RWPE2 (cell line): ENCODE measurements at regions not wholly inside any gene's neighbourhood (a gene's known extent, or its start where the extent isn't known, plus 50 kb on each side); places are given as distances from the start of the nearest gene placed in this dataset.

Experiments used
- ATAC-seq: fragments of 200-7000 bp; cut with Tn5 transposase; 3 replicates; pipeline ENCODE4 v1.9.1; 2021; ENCODE audit warnings: low read depth
- DNase-seq: peaks from one replicate; pipeline ENCODE4 v3.0.0-alpha.2; 2020; ENCODE audit warnings: low spot score
- H3K27ac ChIP-seq: fragments of 450-650 bp; 2 replicates; pipeline ENCODE4 v1.5.1; 2017; ENCODE audit warnings: mild to moderate bottlenecking; ENCODE audit not compliant: poor library complexity, severe bottlenecking
- H3K27me3 ChIP-seq: fragments of 250-450 bp; sonication (Bioruptor Pico); 2 replicates; pipeline ENCODE4 v1.5.1; 2021; ENCODE audit warnings: mild to moderate bottlenecking, moderate library complexity; ENCODE audit not compliant: insufficient read depth, poor library complexity, severe bottlenecking
- H3K36me3 ChIP-seq: fragments of 250-450 bp; sonication (Bioruptor Pico); 2 replicates; pipeline ENCODE4 v1.5.1; 2020; ENCODE audit warnings: low read depth, mild to moderate bottlenecking, moderate library complexity
- H3K4me1 ChIP-seq: fragments of 250-450 bp; sonication (Bioruptor Pico); 2 replicates; pipeline ENCODE4 v1.5.1; 2021; ENCODE audit warnings: mild to moderate bottlenecking, moderate library complexity; ENCODE audit not compliant: insufficient read depth, poor library complexity, severe bottlenecking
- H3K4me3 ChIP-seq: fragments of 250-450 bp; sonication (Bioruptor Pico); 2 replicates; pipeline ENCODE4 v1.5.1; 2021; ENCODE audit warnings: mild to moderate bottlenecking, moderate library complexity; ENCODE audit not compliant: severe bottlenecking
- H3K9me3 ChIP-seq: fragments of 250-450 bp; sonication (Bioruptor Pico); 2 replicates; pipeline ENCODE4 v1.5.1; 2021; ENCODE audit warnings: mild to moderate bottlenecking, moderate library complexity; ENCODE audit not compliant: severe bottlenecking
- CTCF ChIP-seq: fragments of 450-650 bp; IDR thresholded peaks from one replicate; pipeline ENCODE4 v1.5.1; 2017; ENCODE audit warnings: mild to moderate bottlenecking, moderate library complexity; ENCODE audit not compliant: poor library complexity, severe bottlenecking

GRCh38 chr11:127268521-127268920 lies 268.0 kb upstream of the KIRREL3 start:
- ATAC-seq, result no peak
- Histone ChIP-seq H3K27me3 (no peaks in the 10 kb centered on the region), H3K27ac (no peak overlapping the region), H3K4me3 (no peak overlapping the region), H3K36me3 (no peaks in the 10 kb centered on the region), H3K9me3 (no peaks in the 10 kb centered on the region), H3K4me1 (peaks cover 3% of the 10 kb centered on the region)
- TF ChIP-seq CTCF, result no peak
- DNase-seq, result no peak

- DNase-seq (no peak), ATAC-seq (peak; percentile 52; the same call in 1 of the 3 replicates)
Measured at GRCh38 chr11:127259102-127259501, 258.5 kb upstream of the KIRREL3 start.

GRCh38 chr11:127255209-127255608 lies 254.6 kb upstream of the KIRREL3 start:
- no peak for TF ChIP-seq CTCF
- no peak overlapping the region for H3K27ac ChIP-seq
- no peaks in the 10 kb centered on the region for H3K27me3 ChIP-seq
- no peak overlapping the region for H3K4me3 ChIP-seq
- ATAC-seq (no peak), DNase-seq (no peak)
- H3K4me1 ChIP-seq, result no peaks in the 10 kb centered on the region
- H3K36me3 ChIP-seq, result no peaks in the 10 kb centered on the region
- no peaks in the 10 kb centered on the region for H3K9me3 ChIP-seq

More at GRCh38 chr11:127259102-127259501, 258.5 kb upstream of the KIRREL3 start:
- Histone ChIP-seq H3K4me3 (no peak overlapping the region), H3K9me3 (no peaks in the 10 kb centered on the region), H3K4me1 (no peaks in the 10 kb centered on the region), H3K27me3 (no peaks in the 10 kb centered on the region), H3K36me3 (no peaks in the 10 kb centered on the region), H3K27ac (no peak overlapping the region)
- TF ChIP-seq CTCF, result peak; percentile 34

GRCh38 chr11:127252321-127252720 lies 251.8 kb upstream of the KIRREL3 start:
- Histone ChIP-seq H3K27me3 (no peaks in the 10 kb centered on the region), H3K9me3 (no peaks in the 10 kb centered on the region), H3K27ac (no peak overlapping the region), H3K36me3 (no peaks in the 10 kb centered on the region), H3K4me3 (no peak overlapping the region), H3K4me1 (no peaks in the 10 kb centered on the region)
- ATAC-seq (no peak), DNase-seq (no peak)
- TF ChIP-seq CTCF, result no peak

- no peak for DNase-seq
- Histone ChIP-seq H3K27ac (no peak overlapping the region), H3K36me3 (no peaks in the 10 kb centered on the region), H3K4me3 (no peak overlapping the region), H3K4me1 (no peaks in the 10 kb centered on the region), H3K9me3 (no peaks in the 10 kb centered on the region), H3K27me3 (no peaks in the 10 kb centered on the region)
- TF ChIP-seq CTCF, result no peak
- no peak for ATAC-seq
Measured at GRCh38 chr11:127249576-127249975, 249.0 kb upstream of the KIRREL3 start.
